ENCODE measurements at regions not wholly inside any gene's neighbourhood (a gene's known extent, or its start where the extent isn't known, plus 50 kb on each side); places are given as distances from the start of the nearest gene placed in this dataset.

- ChIA-PET POLR2A (no interaction called here), CTCF (no interaction called here)
- DNase-seq (ENCODE audit: extremely low spot score): no peak
- TF ChIP-seq FOXK2 (IDR thresholded peaks at IDR 0.05) (no peak), SUZ12 (IDR thresholded peaks at IDR 0.05) (no peak), NFRKB (IDR thresholded peaks at IDR 0.05) (no peak), PKNOX1 (IDR thresholded peaks at IDR 0.05) (no peak), ELF4 (IDR thresholded peaks at IDR 0.05) (no peak), FOXM1 (IDR thresholded peaks at IDR 0.05; ENCODE audit: borderline replicate concordance) (no peak), L3MBTL2 (conservative IDR thresholded peaks at IDR 0.05) (no peak), ARNT (IDR thresholded peaks at IDR 0.05) (no peak), CTBP1 (IDR thresholded peaks at IDR 0.05; ENCODE audit: borderline replicate concordance) (no peak)
Measured at GRCh38 chr2:138396843-138397242, 104.7 kb upstream of the SPOPL start.

GRCh38 chr2:138403431-138403927 is 98.1 kb upstream of the SPOPL start:
- DNase-seq (ENCODE audit: extremely low spot score): no peak
- ChIA-PET CTCF (no interaction called here), POLR2A (no interaction called here)
- TF ChIP-seq NFRKB (IDR thresholded peaks at IDR 0.05) (no peak), CTBP1 (IDR thresholded peaks at IDR 0.05; ENCODE audit: borderline replicate concordance) (no peak), ARNT (IDR thresholded peaks at IDR 0.05) (no peak), FOXA1 (IDR thresholded peaks at IDR 0.05) (no peak), SUZ12 (IDR thresholded peaks at IDR 0.05) (no peak), BHLHE40 (IDR thresholded peaks at IDR 0.05; ENCODE audit: borderline replicate concordance) (no peak), ZNF384 (IDR thresholded peaks at IDR 0.05) (no peak), HDGF (IDR thresholded peaks at IDR 0.05; ENCODE audit: borderline replicate concordance) (no peak), FOXK2 (IDR thresholded peaks at IDR 0.05) (no peak), FOXM1 (IDR thresholded peaks at IDR 0.05; ENCODE audit: borderline replicate concordance) (no peak), L3MBTL2 (conservative IDR thresholded peaks at IDR 0.05) (no peak), LEF1 (IDR thresholded peaks at IDR 0.05; ENCODE audit: borderline replicate concordance) (no peak), SP1 (IDR thresholded peaks at IDR 0.05) (no peak), TARDBP (IDR thresholded peaks at IDR 0.05) (no peak), ELF4 (IDR thresholded peaks at IDR 0.05) (no peak), PKNOX1 (IDR thresholded peaks at IDR 0.05) (no peak)

GRCh38 chr2:138414014-138414413 is 87.6 kb upstream of the SPOPL start:
- no peak for TF ChIP-seq TARDBP (IDR thresholded peaks at IDR 0.05)
- ChIA-PET CTCF (no interaction called here), POLR2A (no interaction called here)
- DNase-seq (ENCODE audit: extremely low spot score): no peak

GRCh38 chr2:138415985-138416384 is 85.6 kb upstream of the SPOPL start:
- TF ChIP-seq FOXM1 (IDR thresholded peaks at IDR 0.05; ENCODE audit: borderline replicate concordance): no peak
- no peak for TF ChIP-seq CTBP1 (IDR thresholded peaks at IDR 0.05; ENCODE audit: borderline replicate concordance)
- TF ChIP-seq HDGF (IDR thresholded peaks at IDR 0.05; ENCODE audit: borderline replicate concordance): no peak
- no peak for TF ChIP-seq FOXA1 (IDR thresholded peaks at IDR 0.05)
- no peak for TF ChIP-seq PKNOX1 (IDR thresholded peaks at IDR 0.05)
- TF ChIP-seq L3MBTL2 (conservative IDR thresholded peaks at IDR 0.05): no peak
- TF ChIP-seq ZNF384 (IDR thresholded peaks at IDR 0.05): no peak
- TF ChIP-seq FOXK2 (IDR thresholded peaks at IDR 0.05): no peak
- TF ChIP-seq BHLHE40 (IDR thresholded peaks at IDR 0.05; ENCODE audit: borderline replicate concordance): no peak
- no peak for TF ChIP-seq LEF1 (IDR thresholded peaks at IDR 0.05; ENCODE audit: borderline replicate concordance)
- no peak for TF ChIP-seq SUZ12 (IDR thresholded peaks at IDR 0.05)
- ChIA-PET CTCF (no interaction called here), POLR2A (no interaction called here)
- DNase-seq (ENCODE audit: extremely low spot score): no peak

- DNase-seq (ENCODE audit: extremely low spot score): no peak
- CTCF ChIA-PET: no interaction called here
- POLR2A ChIA-PET: no interaction called here
- TF ChIP-seq FOXK2 (IDR thresholded peaks at IDR 0.05): no peak
- TF ChIP-seq NFRKB (IDR thresholded peaks at IDR 0.05): no peak
- TF ChIP-seq SUZ12 (IDR thresholded peaks at IDR 0.05): no peak
- TF ChIP-seq ARNT (IDR thresholded peaks at IDR 0.05): no peak
- no peak for TF ChIP-seq FOXM1 (IDR thresholded peaks at IDR 0.05; ENCODE audit: borderline replicate concordance)
- TF ChIP-seq SP1 (IDR thresholded peaks at IDR 0.05): no peak
- TF ChIP-seq LEF1 (IDR thresholded peaks at IDR 0.05; ENCODE audit: borderline replicate concordance): no peak
- no peak for TF ChIP-seq ELF4 (IDR thresholded peaks at IDR 0.05)
- no peak for TF ChIP-seq FOXA1 (IDR thresholded peaks at IDR 0.05)
- TF ChIP-seq HDGF (IDR thresholded peaks at IDR 0.05; ENCODE audit: borderline replicate concordance): no peak
Measured at GRCh38 chr2:138418453-138418852, 83.1 kb upstream of the SPOPL start.

- DNase-seq (ENCODE audit: extremely low spot score): no peak
- CTCF ChIA-PET: no interaction called here
- TF ChIP-seq FOXK2 (IDR thresholded peaks at IDR 0.05): no peak
- TF ChIP-seq HDGF (IDR thresholded peaks at IDR 0.05; ENCODE audit: borderline replicate concordance): no peak
- TF ChIP-seq L3MBTL2 (conservative IDR thresholded peaks at IDR 0.05): no peak
- no peak for TF ChIP-seq SUZ12 (IDR thresholded peaks at IDR 0.05)
- no peak for TF ChIP-seq ARNT (IDR thresholded peaks at IDR 0.05)
- no peak for TF ChIP-seq PKNOX1 (IDR thresholded peaks at IDR 0.05)
- TF ChIP-seq NFRKB (IDR thresholded peaks at IDR 0.05): no peak
- no peak for TF ChIP-seq ELF4 (IDR thresholded peaks at IDR 0.05)
- TF ChIP-seq ZNF384 (IDR thresholded peaks at IDR 0.05): no peak
- TF ChIP-seq CTBP1 (IDR thresholded peaks at IDR 0.05; ENCODE audit: borderline replicate concordance): no peak
- no peak for TF ChIP-seq SP1 (IDR thresholded peaks at IDR 0.05)
- POLR2A ChIA-PET: no interaction called here
Measured at GRCh38 chr2:138421315-138421970, 80.1 kb upstream of the SPOPL start.
